22Rv1 (cell line): ENCODE measurements at regions not wholly inside any gene's neighbourhood (a gene's known extent, or its start where the extent isn't known, plus 50 kb on each side); places are given as distances from the start of the nearest gene placed in this dataset.

Experiments
- CTCF ChIP-seq: fragments of 450-650 bp; IDR thresholded peaks from 2 replicates; pipeline ENCODE4 v1.5.1; 2017; ENCODE audit warnings: mild to moderate bottlenecking
- ZFX ChIP-seq: fragments of 450-650 bp; IDR thresholded peaks from 2 replicates; pipeline ENCODE4 v1.6.1; 2017; ENCODE audit warnings: antibody characterized with exemption, borderline replicate concordance

- TF ChIP-seq CTCF (no peak), ZFX (no peak)
Measured at GRCh38 chr2:8414946-8415879, 266.6 kb upstream of the ID2 start.
